HG03039 (cell line): ENCODE measurements at regions not wholly inside any gene's neighbourhood (a gene's known extent, or its start where the extent isn't known, plus 50 kb on each side); places are given as distances from the start of the nearest gene placed in this dataset.

Experiments
- ATAC-seq: cut with Tn5 transposase; IDR thresholded peaks from one replicate; pipeline ENCODE4 v1.9.1; 2021; ENCODE audit warnings: mild to moderate bottlenecking, moderate library complexity; ENCODE audit not compliant: unreplicated experiment

GRCh38 chr13:104365430-104365829 is 1299.2 kb upstream of the SLC10A2 start:
- no peak for ATAC-seq

GRCh38 chr13:104357672-104358354 is 1291.6 kb upstream of the SLC10A2 start:
- ATAC-seq, result no peak

DNA sequence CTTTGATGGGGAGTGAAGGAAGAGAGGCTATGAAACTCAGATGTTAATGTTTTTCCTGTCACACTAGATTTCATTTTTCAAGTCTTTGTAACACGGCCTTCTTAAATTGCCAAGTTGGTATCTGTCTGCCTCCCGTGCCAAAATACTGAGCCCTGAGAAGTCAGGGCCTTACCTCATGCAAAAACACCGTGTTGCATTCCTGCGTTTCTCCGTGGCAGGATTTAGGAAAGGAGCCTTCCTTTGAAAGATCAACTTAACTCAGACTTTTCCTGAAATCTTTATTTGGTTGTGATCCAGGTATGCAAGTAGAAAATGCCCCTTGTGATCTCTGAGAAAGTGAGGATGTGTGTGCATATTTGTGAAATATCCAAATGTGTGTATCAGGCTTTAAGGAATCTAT is 1291.0 kb upstream of the SLC10A2 start:
- ATAC-seq, result no peak

- no peak for ATAC-seq
Measured at GRCh38 chr13:104355041-104355670, 1288.9 kb upstream of the SLC10A2 start.

DNA sequence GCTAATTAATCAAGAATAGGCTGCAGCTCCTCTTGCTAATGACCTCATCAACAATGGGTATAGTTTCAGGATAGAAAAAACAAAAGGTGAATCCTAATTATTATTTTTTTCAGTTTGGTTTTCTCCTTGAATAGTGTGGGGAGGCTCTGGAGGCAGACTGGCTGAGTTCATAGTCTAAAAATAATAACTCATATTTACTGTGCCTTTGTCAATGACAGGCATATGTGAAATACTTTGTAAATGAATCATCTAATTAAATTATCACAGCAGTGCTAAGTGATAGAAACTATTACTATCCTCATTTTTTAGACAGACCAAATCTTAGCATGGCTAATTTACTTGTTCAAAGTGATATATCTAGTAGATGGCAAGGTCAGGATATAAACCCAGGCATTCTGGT is 1261.0 kb upstream of the SLC10A2 start:
- no peak for ATAC-seq

- ATAC-seq, result no peak
Measured at GRCh38 chr13:104326523-104326922, 1260.3 kb upstream of the SLC10A2 start.

DNA sequence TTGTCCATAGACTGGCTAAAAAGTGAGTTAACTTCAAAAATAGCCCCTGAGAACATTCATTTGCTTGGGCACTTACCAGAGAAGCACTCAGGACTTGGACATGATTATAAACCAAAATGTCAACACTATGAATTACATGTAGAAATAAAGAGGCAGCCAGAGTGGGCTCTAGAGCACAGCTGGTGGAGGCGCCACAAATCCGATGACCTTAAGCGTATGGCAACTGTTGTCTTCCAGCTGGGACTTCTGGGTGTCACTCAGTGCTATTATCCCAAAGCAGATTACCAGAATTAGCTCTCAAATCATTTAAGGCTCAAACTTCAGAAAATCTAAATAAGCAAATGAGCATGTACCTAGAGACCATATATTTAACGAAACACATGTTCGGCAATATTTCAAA is 1255.5 kb upstream of the SLC10A2 start:
- no peak for ATAC-seq

DNA sequence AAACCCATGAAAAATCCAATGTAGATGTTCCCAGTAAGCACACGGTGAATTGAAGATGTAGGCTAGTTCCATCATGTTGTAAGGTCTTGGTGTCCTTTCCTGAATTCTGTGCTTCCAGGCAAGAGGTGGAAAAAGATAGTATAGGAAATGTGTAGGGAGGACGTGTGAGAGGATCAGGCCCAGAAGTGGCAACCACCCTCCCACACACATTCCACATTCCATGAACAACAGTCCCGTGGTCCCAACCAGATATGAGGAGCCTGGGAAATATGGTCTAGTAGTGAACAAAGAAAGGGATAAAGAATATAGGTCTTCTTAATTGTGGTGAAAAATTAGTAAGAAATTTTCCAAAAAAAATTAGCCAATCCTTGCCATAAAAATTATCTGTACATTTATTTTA is 1254.2 kb upstream of the SLC10A2 start:
- no peak for ATAC-seq

DNA sequence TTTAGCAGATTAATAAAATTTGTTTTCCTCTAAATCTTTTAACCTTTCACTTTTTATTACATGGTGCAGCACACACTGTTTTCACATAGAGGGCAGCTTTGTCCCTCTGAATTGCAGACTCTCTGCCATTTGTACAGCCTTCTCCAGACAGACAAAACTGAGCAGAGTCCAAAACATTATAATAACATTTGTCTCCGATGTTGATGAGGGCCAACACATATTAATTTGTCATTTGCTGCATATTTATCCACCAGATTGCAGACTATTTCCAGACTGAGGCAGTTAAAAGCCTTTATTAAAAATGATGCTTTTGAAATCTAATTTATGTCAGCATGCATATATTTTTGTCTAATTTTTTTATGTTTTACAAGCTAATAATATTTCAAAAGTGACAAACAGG is 1251.9 kb upstream of the SLC10A2 start:
- no peak for ATAC-seq

GRCh38 chr13:104315606-104316005 is 1249.4 kb upstream of the SLC10A2 start:
- no peak for ATAC-seq

DNA sequence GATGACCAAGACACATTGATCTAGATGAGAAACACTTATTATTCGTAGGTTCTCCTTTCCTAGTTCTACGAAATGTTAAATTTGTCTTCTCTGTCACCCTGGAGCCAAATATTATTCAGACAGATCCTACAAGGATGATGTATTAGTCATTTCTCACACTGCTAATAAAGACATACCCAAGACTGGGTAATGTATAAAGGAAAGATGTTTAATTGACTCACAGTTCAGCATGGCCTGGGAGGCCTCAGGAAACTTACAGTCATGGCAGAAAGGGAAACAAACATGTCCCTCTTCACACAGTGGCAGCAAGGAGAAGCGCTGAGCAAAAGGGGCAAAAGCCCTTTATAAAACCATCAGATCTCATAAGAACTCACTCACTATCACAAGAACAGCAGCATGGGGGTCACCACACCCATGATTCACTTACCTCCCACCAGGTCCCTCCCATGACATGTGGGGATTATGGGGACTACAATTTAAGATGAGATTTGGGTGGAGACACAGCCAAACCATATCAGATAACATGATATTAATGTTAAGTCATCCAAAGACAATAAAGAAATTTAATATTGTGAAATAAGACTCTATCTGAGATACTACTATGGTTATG is 1248.8 kb upstream of the SLC10A2 start:
- ATAC-seq, result no peak

- ATAC-seq, result no peak
Measured at GRCh38 chr13:104314321-104314720, 1248.1 kb upstream of the SLC10A2 start.

GRCh38 chr13:104310861-104311260 is 1244.6 kb upstream of the SLC10A2 start:
- no peak for ATAC-seq

DNA sequence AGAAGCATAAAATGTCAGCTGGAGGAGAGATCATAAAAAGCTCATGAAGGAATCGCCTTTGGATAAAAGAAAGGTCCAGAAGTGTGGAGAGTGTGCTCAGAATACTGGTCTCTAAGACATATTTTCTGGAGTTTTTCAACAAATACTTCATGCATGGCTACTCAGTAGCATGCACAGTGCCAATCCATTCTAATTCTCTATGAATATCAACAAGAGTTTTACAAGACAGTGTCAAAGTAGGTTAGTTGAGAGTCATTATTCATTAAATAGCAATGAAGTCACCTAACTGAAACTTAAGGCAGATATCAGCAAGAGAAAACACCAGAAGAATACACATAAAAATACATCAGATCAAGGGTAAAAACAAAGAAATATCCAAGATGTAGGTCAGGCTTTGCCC is 1243.2 kb upstream of the SLC10A2 start:
- no peak for ATAC-seq

DNA sequence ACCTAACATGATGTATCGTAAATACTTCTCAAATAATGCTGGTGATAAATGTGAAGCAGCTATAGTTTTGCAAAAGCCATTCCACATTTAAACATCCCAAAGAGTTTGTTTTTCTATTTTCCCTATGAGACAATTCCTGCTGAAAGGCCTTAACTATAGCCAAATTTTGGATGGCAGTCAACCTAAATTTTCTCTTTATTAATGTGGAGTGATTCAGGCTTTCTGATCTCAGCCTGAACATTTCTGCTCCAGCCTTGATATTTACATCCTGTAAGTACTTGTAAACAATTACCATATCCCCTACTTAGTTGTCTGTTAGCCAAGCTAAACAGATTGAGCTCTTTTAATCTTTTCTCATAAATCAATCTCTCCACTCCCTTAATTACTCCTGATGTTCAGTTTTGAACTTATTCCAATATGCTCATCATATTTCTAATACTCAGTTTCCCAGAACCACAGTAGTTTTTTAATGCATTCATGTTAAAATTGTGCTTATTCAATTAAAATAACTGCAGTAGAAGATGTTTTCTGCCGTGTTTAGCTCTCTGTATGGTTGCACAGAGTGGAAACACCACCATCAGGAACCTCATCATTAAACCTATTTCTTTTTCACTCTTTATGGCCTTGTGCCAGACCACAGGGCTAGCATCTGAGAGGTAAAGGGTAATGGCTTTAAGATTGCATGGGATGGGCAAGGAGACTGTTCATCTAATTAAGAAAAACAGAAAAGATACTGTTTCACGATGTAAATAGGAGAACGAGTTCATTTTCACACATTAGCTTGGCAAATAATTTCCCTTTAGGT is 1235.2 kb upstream of the SLC10A2 start:
- no peak for ATAC-seq

DNA sequence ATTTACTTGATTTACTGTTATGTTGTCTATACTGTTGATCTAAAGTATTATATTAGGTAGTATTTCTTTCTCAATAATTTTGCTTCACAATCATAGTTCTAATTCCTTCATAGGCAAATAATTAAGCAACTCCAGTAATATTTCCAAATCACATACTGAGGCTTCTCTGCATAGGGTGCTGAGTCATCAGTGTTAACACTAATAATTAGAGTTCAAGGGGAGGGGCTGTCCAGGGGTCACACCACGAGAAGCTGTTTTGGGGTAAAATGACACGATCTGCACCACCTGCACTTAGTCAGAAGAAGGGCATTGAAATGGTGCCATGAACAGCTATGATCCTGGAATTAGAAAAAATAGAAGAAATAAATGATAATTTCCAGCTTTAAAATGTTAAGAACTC is 1230.9 kb upstream of the SLC10A2 start:
- ATAC-seq, result no peak

- ATAC-seq, result no peak
Measured at GRCh38 chr13:104296286-104296685, 1230.1 kb upstream of the SLC10A2 start.

- ATAC-seq, result no peak
Measured at GRCh38 chr13:104295537-104295936, 1229.3 kb upstream of the SLC10A2 start.

DNA sequence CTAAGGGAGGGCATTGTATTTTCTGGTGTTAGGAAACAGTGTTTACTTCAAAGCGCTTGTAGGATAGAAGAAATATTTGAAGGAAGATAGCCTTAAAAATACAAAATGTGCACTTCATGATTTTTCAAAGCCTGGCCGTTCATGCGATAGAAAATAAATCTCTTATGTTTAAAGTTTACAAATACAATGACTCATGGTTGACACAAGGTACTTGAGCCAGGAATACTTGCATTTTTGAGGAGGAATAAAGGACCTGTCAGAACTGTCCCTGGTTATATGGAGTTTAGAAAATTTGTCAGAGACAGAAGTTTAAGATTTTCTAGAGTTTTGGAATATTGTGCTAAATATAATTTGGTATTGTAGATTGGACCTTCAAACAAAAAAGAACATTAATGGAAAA is 1223.2 kb upstream of the SLC10A2 start:
- ATAC-seq, result no peak

DNA sequence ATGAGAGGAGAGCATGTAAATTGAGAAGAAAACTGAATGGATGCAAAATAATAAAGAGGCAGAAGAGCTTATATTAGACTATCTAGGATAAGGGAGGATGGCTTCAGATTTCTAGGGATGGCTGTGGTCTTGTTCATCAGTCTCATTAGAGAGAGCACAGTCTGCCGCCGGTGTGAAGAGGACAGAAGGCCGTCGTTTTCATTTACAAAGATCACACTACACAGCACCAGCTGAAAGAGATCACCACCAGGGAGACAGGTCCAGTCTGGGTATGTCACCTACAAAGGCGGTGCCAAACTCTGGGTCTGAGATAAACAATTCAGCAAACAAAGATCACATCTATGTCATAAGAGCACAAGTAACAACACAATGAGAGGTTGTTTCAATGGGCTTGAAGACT is 1222.3 kb upstream of the SLC10A2 start:
- ATAC-seq, result no peak

DNA sequence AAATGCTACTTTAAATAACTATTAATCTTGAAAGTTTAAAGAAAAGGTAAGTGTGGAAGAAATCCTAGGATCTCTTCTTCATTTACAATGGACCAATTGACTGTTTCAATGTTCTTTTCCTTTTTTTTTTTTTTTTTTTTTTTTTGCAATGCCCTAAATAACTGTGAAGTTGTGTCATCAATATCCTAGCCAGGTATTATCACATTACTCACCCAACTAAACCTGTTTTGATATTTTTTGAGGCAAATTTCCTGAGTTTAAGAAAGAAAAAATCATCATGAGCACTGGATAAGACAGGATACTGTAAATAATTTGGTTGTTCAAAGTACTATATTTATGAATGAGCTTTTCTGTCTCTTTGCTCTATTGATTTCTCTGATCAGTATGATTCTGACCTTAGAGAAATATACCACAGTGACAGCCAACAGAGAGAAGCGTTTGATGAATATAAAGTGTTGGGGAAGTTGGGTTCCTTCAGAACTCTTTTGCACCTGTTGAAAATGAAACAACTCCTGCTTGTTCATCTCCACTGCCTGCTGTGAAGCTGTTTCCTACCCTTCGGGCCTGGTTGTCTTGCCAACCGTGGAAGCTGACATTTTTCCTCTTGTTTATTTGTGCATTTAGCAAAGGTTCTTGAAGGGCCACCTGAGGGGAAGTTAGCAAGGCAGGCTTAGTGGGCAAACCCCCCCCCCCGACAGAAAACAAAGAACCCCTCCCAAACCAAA is 1220.5 kb upstream of the SLC10A2 start:
- ATAC-seq, result no peak
